ENCODE measurements at regions not wholly inside any gene's neighbourhood (a gene's known extent, or its start where the extent isn't known, plus 50 kb on each side); places are given as distances from the start of the nearest gene placed in this dataset.
"Not testable (repeated sequence)": the region's sequence is repeated elsewhere in the genome, so short reads cannot be mapped to it uniquely, and the experiment has no call there.

DNA sequence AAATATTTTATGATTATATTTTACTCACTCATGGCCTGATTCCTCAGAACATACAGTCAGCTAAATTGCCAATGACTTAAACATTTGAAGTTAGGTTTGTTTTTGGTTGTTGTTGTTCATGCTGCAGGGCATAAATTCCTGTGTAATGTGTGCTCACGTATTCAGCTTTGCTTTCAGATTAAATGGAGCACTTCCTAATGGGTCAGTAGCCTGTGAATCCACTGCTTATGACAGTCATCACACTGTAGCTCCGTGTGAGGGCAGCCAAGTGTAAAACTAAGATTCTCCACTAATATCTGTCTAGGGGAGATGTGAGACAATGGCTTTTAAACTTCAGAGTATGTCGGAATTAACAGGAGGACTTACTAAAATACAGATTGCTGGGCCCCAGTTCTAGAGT is 955.8 kb downstream of the SPATA31A7 start:
- DNase-seq (ENCODE audit: low read depth in 4 of 4, low spot score in 3 of 4), result not testable (repeated sequence)

Data from right renal pelvis (tissue), 4 donors.